Cardiac muscle cell (in vitro differentiated cells and primary cell): ENCODE measurements at regions not wholly inside any gene's neighbourhood (a gene's known extent, or its start where the extent isn't known, plus 50 kb on each side); places are given as distances from the start of the nearest gene placed in this dataset.
A peak's percentile ranks its signal among the peaks of the same experiment; 100 is the strongest.

Experiments used
- DNase-seq, 2 donors: peaks; one replicate each; pipeline versions ENCODE4 v3.0.0 to v3.0.0-alpha.2; 2010 to 2017; ENCODE audit warnings: low read depth in 1 of 2, low spot score in 1 of 2
- H3K27ac ChIP-seq: fragments of 200-600 bp; sonication (generic); 2 replicates; pipeline ENCODE4 v1.5.1; 2016
- H3K27me3 ChIP-seq: fragments of 200-600 bp; sonication (generic); 2 replicates; pipeline ENCODE4 v1.6.0; 2016; ENCODE audit warnings: control low read depth
- H3K36me3 ChIP-seq: fragments of 200-600 bp; sonication (generic); 2 replicates; pipeline ENCODE4 v1.5.1; 2016; ENCODE audit warnings: control low read depth
- H3K4me1 ChIP-seq: fragments of 200-600 bp; sonication (generic); 2 replicates; pipeline ENCODE4 v1.8.1; 2017; ENCODE audit warnings: low read depth, mild to moderate bottlenecking, mixed run types
- H3K4me3 ChIP-seq: fragments of 200-600 bp; sonication (generic); 2 replicates; pipeline ENCODE4 v1.5.1; 2016; ENCODE audit warnings: mild to moderate bottlenecking
- H3K9me3 ChIP-seq: fragments of 200-600 bp; sonication (generic); 2 replicates; pipeline ENCODE4 v1.5.1; 2017; ENCODE audit warnings: low read depth, mild to moderate bottlenecking, control low read depth
- CTCF ChIP-seq: IDR thresholded peaks from 2 replicates; pipeline ENCODE4 v1.5.1; 2012; ENCODE audit warnings: low read depth, mild to moderate bottlenecking, low read length

GRCh38 chr1:228989992-228990827 lies 254.9 kb downstream of the RHOU start:
- H3K4me3 ChIP-seq: no peak overlapping the region
- peak in 1 of 2 donors; percentile 79 for DNase-seq
- no peak overlapping the region for H3K27ac ChIP-seq
- H3K9me3 ChIP-seq: no peaks in the 10 kb centered on the region
- no peak for TF ChIP-seq CTCF
- no peaks in the 10 kb centered on the region for H3K36me3 ChIP-seq
- no peaks in the 10 kb centered on the region for H3K4me1 ChIP-seq
- H3K27me3 ChIP-seq: no peaks in the 10 kb centered on the region

- Histone ChIP-seq H3K27me3 (no peaks in the 10 kb centered on the region), H3K36me3 (no peaks in the 10 kb centered on the region), H3K27ac (no peak overlapping the region), H3K4me1 (no peaks in the 10 kb centered on the region), H3K9me3 (no peaks in the 10 kb centered on the region), H3K4me3 (no peak overlapping the region)
- DNase-seq: no peak
- no peak for TF ChIP-seq CTCF
Observed at GRCh38 chr1:228990906-228991569, 255.8 kb downstream of the RHOU start.

- TF ChIP-seq CTCF: no peak
- Histone ChIP-seq H3K27ac (no peak overlapping the region), H3K4me1 (no peaks in the 10 kb centered on the region), H3K4me3 (no peak overlapping the region), H3K9me3 (no peaks in the 10 kb centered on the region), H3K36me3 (no peaks in the 10 kb centered on the region), H3K27me3 (no peaks in the 10 kb centered on the region)
- no peak for DNase-seq
Observed at GRCh38 chr1:228992044-228992443, 256.8 kb downstream of the RHOU start.

GRCh38 chr1:228992907-228993535 lies 257.7 kb downstream of the RHOU start:
- no peak overlapping the region for H3K4me3 ChIP-seq
- no peak for DNase-seq
- no peaks in the 10 kb centered on the region for H3K27me3 ChIP-seq
- TF ChIP-seq CTCF: no peak
- no peaks in the 10 kb centered on the region for H3K9me3 ChIP-seq
- no peak overlapping the region for H3K27ac ChIP-seq
- no peaks in the 10 kb centered on the region for H3K36me3 ChIP-seq
- H3K4me1 ChIP-seq: no peaks in the 10 kb centered on the region

GRCh38 chr1:228994676-228995594 lies 259.7 kb downstream of the RHOU start:
- Histone ChIP-seq H3K36me3 (no peaks in the 10 kb centered on the region), H3K27ac (no peak overlapping the region), H3K27me3 (no peaks in the 10 kb centered on the region), H3K4me3 (no peak overlapping the region), H3K9me3 (no peaks in the 10 kb centered on the region), H3K4me1 (no peaks in the 10 kb centered on the region)
- no peak for TF ChIP-seq CTCF
- DNase-seq: no peak
